ENCODE measurements at regions not wholly inside any gene's neighbourhood (a gene's known extent, or its start where the extent isn't known, plus 50 kb on each side); places are given as distances from the start of the nearest gene placed in this dataset.

DNA sequence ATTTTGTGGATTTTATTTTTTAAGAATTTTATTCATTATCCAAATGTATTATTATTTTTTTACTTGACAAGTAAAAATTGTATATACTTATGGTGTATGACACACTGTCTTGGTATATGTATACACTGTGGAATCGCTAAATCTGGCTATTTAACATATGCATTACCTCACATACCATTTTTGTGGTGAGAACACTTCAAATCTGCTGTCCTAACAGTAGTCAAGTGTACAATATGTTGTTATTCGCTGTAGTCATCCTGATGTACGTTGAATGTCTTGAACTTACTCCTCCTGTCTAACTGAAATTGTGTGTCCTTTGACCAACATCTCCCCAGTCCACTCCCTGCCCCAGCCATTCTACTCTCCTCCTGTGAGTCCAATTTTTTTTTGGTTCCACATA, 153.2 kb upstream of the PTPRM start:
- DNase-seq: no peak
- Mint-ChIP-seq H3K36me3 (ENCODE audit: low read depth) (no peaks in the 10 kb centered on the region), H3K27me3 (no peaks in the 10 kb centered on the region), H3K4me1 (no peaks in the 10 kb centered on the region), H3K9me3 (peaks cover 3% of the 10 kb centered on the region), H3K4me3 (no peak overlapping the region), H3K27ac (no peak overlapping the region)
- POLR2A ChIA-PET: no interaction called here
- CTCF ChIA-PET: no interaction called here

DNA sequence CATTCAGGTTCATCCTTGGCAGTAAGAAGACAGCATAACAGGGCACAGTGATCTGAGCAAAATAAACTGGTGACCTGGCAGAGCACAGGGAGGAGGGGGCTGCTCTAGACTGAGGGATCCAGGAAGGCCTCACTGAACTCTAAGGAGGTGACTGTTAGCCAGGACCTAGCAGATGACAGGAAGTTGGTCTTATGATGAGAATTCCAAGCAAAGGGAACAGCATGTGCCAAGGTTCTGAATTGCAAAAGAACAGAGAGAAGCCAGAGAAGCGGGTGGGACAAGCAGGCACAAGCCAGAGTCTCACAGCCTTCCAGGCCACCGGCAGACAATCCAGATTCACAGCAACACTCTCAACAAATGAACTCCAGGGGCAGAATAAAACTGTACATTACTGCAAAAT, 152.7 kb upstream of the PTPRM start:
- ChIA-PET CTCF (no interaction called here), POLR2A (no interaction called here)
- H3K27me3 Mint-ChIP-seq: no peaks in the 10 kb centered on the region
- no peak overlapping the region for H3K27ac Mint-ChIP-seq
- H3K36me3 Mint-ChIP-seq (ENCODE audit: low read depth): no peaks in the 10 kb centered on the region
- peaks cover 3% of the 10 kb centered on the region for H3K9me3 Mint-ChIP-seq
- DNase-seq: no peak
- no peaks in the 10 kb centered on the region for H3K4me1 Mint-ChIP-seq
- H3K4me3 Mint-ChIP-seq: no peak overlapping the region

DNA sequence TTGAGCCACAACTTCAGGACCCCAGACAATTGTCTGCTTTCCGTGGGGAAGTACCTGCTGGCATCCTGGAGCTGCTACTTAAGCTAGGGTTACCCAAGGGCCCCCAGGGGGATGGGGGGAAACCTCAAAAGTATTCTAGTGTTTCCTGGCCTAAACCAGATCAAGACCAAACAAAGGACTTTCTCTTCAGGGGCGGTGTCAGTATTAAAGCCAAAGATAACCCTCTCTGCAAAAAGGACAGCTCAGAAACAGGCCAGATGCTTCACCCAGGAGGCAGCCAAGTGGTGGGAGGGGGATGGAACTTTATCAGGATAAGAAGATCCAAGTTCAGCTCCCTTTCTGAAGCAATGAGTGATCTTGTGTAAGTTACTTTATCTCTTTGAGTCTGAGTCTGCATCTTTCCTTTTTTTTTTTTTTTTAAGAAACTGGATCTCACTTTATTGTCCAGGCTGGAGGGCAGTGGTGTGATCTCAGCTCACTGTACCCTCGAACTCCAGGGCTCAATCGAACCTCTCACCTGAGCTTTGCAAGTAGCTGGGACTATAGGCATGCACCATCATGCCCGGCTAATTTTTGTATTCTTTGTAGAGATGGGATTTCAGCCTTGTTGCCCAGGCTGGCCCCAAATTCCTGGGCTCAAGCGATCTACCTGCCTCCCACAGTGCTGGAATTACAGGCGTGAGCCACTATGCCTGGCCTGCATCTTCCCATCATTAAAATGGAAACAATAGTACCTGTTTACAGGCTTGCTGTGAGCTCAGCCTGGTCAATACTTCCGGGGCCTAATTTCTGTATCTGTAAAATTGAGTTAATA, 151.8 kb upstream of the PTPRM start:
- Mint-ChIP-seq H3K4me1 (no peaks in the 10 kb centered on the region), H3K4me3 (no peak overlapping the region), H3K27me3 (no peaks in the 10 kb centered on the region), H3K9me3 (peaks cover 3% of the 10 kb centered on the region), H3K27ac (no peak overlapping the region), H3K36me3 (ENCODE audit: low read depth) (no peaks in the 10 kb centered on the region)
- ChIA-PET CTCF (no interaction called here), POLR2A (interaction anchor here (0.7 kb wide), 1 partner anchor 707 kb away, joined by 9 read pairs; no protein-coding TSS in a partner anchor)
- DNase-seq: no peak

DNA sequence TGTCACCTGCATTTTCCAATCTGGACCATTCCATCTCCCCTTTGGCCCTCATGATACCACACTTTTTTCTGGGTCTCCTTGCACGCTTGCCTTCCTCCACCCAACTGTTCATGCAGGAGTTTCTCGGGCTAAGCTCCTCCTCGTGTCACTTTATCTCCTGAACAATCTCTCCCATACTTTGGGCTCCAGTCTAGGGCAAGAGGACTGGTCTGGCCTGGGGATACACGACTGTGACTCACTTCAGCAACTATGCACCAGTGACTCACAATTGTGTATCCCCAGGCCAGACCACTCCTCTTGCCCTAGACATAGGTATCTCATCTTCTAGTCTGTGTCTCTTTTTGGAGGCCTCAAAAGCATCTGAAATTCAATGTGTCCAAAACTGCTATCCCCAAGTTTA, 149.4 kb upstream of the PTPRM start:
- H3K4me1 Mint-ChIP-seq: no peaks in the 10 kb centered on the region
- peaks cover 3% of the 10 kb centered on the region for H3K9me3 Mint-ChIP-seq
- ChIA-PET POLR2A (no interaction called here), CTCF (no interaction called here)
- DNase-seq: no peak
- no peak overlapping the region for H3K4me3 Mint-ChIP-seq
- H3K36me3 Mint-ChIP-seq (ENCODE audit: low read depth): no peaks in the 10 kb centered on the region
- H3K27me3 Mint-ChIP-seq: no peaks in the 10 kb centered on the region
- H3K27ac Mint-ChIP-seq: no peak overlapping the region

DNA sequence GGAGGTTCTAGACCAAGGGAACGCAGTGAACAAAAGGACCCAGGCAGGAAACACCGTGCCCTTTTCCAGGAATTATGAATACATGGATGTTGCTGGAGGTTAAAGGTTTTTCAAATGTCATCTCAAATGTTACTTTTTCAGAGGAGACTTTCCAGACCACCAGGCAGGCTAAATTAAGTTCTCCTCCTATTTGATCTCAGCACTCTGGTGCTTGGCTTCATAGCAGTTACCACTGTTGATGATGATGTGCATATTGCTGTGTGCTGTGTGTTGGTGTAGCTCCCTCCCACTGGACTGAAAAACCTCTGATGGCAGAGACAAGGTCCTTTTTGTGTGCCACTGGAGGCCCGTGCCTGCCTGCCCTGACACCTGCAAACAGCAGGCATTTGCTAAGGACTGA, 137.3 kb upstream of the PTPRM start:
- no peaks in the 10 kb centered on the region for H3K9me3 Mint-ChIP-seq
- no peaks in the 10 kb centered on the region for H3K4me1 Mint-ChIP-seq
- no peaks in the 10 kb centered on the region for H3K27me3 Mint-ChIP-seq
- H3K36me3 Mint-ChIP-seq (ENCODE audit: low read depth): no peaks in the 10 kb centered on the region
- ChIA-PET POLR2A (no interaction called here), CTCF (no interaction called here)
- H3K27ac Mint-ChIP-seq: no peak overlapping the region
- no peak for DNase-seq
- no peak overlapping the region for H3K4me3 Mint-ChIP-seq

DNA sequence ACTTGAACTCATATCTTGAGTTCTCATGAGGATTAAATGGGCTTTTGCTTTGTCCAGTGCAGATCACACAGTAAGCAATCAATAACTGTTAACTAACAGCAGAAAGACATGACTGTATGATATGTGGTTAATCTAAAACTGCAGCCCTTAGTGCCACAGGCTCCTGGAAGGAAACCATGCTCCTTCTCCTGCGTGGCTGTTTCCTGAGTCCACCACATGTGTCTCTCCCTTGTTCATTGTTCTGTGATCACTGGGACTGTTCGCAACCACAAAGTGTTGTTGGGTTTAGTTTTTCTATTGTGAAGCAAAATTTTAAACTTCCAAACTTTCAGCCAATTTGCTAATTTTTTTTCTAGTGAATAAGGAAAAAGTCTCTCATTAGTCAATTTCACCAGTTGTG, 130.9 kb upstream of the PTPRM start:
- no peak for DNase-seq
- Mint-ChIP-seq H3K36me3 (ENCODE audit: low read depth) (no peaks in the 10 kb centered on the region), H3K27ac (no peak overlapping the region), H3K4me3 (no peak overlapping the region), H3K27me3 (no peaks in the 10 kb centered on the region), H3K4me1 (no peaks in the 10 kb centered on the region), H3K9me3 (no peaks in the 10 kb centered on the region)
- ChIA-PET POLR2A (no interaction called here), CTCF (no interaction called here)

DNA sequence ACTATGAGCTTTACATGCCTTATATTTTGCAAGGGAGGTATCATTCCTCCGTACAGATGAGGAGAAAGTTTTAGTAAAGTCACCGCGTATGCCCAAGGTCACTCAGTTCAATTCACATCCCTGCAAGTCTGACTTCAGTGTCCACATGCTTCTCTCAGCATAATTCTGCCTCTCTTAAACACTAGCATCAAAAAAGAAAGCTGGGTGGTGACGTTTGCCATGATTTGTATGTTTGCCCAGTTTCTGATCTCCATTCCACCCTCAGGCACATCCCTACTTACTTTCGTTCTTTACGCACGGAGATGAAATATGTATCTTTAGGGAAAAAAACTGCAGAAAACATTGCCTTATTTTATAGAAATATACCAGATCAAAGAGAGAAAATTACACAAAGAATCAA, 129.2 kb upstream of the PTPRM start:
- H3K36me3 Mint-ChIP-seq (ENCODE audit: low read depth): no peaks in the 10 kb centered on the region
- POLR2A ChIA-PET: no interaction called here

DNA sequence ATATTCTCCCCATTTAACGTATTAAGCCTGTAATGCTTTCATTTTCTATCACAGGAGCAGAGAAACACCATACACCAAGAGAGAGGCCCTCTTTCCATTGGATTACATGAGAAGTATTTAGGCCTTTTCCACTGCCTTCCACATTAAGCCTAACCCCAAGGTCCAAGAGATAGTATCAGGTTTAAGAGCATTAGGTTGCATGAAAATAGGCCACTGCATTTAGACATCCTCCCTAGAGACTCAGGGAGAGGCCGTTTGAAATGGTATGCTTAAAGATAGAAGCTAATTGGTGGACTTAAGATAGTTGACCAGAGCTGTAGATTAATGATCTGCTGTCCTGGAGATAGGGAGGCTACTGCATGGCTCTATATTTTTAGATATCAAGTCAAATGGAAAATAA, 128.5 kb upstream of the PTPRM start:
- no peaks in the 10 kb centered on the region for H3K4me1 Mint-ChIP-seq

More for the DNA sequence above, 129.2 kb upstream of the PTPRM start:
- Mint-ChIP-seq H3K27me3 (no peaks in the 10 kb centered on the region), H3K4me3 (no peak overlapping the region), H3K9me3 (no peaks in the 10 kb centered on the region), H3K27ac (no peak overlapping the region), H3K4me1 (no peaks in the 10 kb centered on the region)
- DNase-seq: no peak
- CTCF ChIA-PET: no interaction called here

DNA sequence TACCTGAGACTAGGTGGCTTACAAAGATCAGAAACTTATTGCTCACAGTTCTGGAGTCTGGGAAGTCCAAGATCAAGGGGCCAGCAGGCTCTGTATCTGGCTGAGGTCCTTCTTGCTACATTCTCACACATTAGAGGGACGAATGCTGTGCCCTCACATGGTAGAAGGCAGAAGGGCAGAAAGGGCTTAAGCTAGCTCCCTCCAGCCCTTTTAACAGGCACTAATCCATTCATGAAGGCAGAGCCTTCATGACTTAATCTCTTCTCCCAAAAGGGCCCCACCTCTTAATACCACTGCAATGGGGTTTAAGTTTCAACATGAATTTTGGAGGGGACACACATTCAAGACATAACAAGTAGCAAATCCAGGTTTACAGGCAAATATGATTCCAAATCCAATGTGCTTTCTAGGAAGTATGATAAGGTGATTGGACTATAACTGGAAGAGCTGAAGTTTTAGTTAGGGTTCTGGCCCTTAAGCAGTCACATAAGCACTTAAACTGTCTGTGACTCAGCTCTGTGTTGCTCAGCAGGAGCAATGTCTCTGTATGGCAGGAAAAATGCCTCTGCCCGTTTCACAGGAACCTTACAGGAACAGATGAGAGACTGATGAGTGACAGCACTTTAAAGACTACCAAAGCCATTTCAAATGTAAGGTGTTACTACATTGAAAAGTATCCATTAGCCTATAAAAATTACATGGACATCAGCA, 119.6 kb upstream of the PTPRM start:
- peaks cover 2% of the 10 kb centered on the region for H3K27me3 Mint-ChIP-seq
- H3K36me3 Mint-ChIP-seq (ENCODE audit: low read depth): no peaks in the 10 kb centered on the region
- no peak overlapping the region for H3K4me3 Mint-ChIP-seq
- no peak for DNase-seq
- ChIA-PET POLR2A (no interaction called here), CTCF (no interaction called here)
- no peaks in the 10 kb centered on the region for H3K9me3 Mint-ChIP-seq
- no peaks in the 10 kb centered on the region for H3K4me1 Mint-ChIP-seq
- H3K27ac Mint-ChIP-seq: no peak overlapping the region

More for the DNA sequence above, 128.5 kb upstream of the PTPRM start:
- no peak for DNase-seq
- Mint-ChIP-seq H3K27ac (no peak overlapping the region), H3K4me3 (no peak overlapping the region), H3K36me3 (ENCODE audit: low read depth) (no peaks in the 10 kb centered on the region), H3K27me3 (no peaks in the 10 kb centered on the region), H3K9me3 (no peaks in the 10 kb centered on the region)
- CTCF ChIA-PET: no interaction called here
- POLR2A ChIA-PET: no interaction called here

DNA sequence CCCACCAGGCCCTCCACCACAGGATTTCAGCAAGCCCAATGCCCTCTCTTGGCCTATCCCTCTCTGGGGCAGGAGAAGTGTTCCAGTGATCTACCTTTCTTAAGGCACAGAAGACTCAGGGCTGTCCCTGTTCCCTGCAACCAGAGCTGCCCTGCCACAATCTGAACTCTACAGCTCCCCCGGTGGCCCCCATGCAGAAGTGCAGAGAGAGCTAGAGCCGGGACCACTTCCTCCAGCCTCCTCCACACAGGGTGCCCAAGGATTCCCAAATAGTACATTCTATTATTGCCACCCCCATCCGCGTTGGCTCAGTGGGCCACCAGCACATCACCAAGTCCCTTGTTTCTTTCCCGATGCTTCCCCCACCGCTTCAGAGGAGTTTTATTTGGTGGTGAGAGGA, 114.8 kb upstream of the PTPRM start:
- DNase-seq: peak; percentile 6
- CTCF ChIA-PET: no interaction called here
- Mint-ChIP-seq H3K9me3 (no peaks in the 10 kb centered on the region), H3K27ac (no peak overlapping the region), H3K27me3 (peaks cover 2% of the 10 kb centered on the region), H3K36me3 (ENCODE audit: low read depth) (no peaks in the 10 kb centered on the region), H3K4me1 (no peaks in the 10 kb centered on the region), H3K4me3 (no peak overlapping the region)
- POLR2A ChIA-PET: no interaction called here

DNA sequence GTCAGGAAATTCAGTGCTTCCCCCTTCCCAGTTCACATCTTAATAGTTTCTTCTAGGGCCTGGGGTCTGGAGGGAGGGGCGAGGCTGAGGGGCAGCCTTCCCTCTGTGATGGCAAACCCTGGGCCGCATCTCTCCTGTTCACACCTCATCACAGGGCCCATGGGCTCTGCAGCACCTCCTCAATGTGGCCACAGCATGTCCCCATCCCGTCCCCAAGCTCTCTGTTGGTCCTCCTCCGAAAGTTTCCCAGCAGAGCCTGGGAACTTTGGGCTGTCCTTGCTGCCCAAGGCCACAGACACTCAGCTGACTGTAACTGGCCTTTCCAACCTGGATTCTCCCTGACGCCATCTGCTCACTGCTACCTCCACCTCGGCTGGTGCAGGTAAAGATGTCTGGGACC, 112.7 kb upstream of the PTPRM start:
- H3K27ac Mint-ChIP-seq: no peak overlapping the region
- no peaks in the 10 kb centered on the region for H3K36me3 Mint-ChIP-seq (ENCODE audit: low read depth)
- CTCF ChIA-PET: no interaction called here
- DNase-seq: no peak
- POLR2A ChIA-PET: no interaction called here
- H3K27me3 Mint-ChIP-seq: peaks cover 2% of the 10 kb centered on the region
- no peak overlapping the region for H3K4me3 Mint-ChIP-seq
- H3K9me3 Mint-ChIP-seq: no peaks in the 10 kb centered on the region
- no peaks in the 10 kb centered on the region for H3K4me1 Mint-ChIP-seq

DNA sequence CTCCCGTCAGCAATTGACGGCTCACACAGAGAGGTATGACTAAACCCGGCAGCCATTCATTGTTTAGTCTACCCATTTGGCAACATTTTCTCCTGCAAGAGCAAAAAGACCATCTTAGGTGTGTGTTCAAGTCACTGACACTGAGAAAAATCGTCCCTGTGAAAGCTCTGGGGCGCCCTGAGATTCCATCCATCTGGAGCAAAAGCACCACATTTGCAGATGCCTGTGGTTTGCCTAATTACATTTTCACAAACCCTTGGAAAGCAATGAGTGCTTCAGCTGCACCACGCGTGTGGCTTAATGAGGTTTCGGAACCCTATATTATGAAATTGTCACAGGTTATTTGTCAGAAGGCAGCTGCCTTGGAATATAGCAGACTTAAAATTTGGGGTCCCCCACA, 110.7 kb upstream of the PTPRM start:
- POLR2A ChIA-PET: no interaction called here

DNA sequence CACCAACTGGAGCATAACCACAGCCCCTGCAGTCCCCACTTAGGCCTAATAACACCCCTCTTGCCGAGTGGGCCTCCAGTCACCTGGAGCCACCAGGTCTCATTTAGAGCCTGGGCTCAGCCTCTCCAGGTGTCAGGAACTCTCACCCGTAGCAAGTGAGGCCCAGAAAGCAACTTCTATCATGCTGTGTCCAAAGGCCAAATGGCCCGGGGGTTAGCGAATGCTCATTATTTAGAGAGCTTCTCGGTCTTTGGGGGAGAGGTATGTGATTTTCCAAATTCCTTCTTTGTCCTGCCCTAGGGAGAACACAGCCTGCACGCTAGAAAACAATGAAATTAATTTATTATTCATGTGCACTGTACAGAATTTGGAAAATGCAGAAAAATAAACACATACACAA, 109.9 kb upstream of the PTPRM start:
- H3K9me3 Mint-ChIP-seq: no peaks in the 10 kb centered on the region
- DNase-seq: no peak
- H3K36me3 Mint-ChIP-seq (ENCODE audit: low read depth): no peaks in the 10 kb centered on the region
- no peak overlapping the region for H3K27ac Mint-ChIP-seq
- POLR2A ChIA-PET: no interaction called here
- no peaks in the 10 kb centered on the region for H3K4me1 Mint-ChIP-seq
- H3K27me3 Mint-ChIP-seq: no peaks in the 10 kb centered on the region
- CTCF ChIA-PET: no interaction called here
- H3K4me3 Mint-ChIP-seq: no peak overlapping the region

More for the DNA sequence above, 110.7 kb upstream of the PTPRM start:
- no peak overlapping the region for H3K27ac Mint-ChIP-seq
- no peaks in the 10 kb centered on the region for H3K27me3 Mint-ChIP-seq
- no peaks in the 10 kb centered on the region for H3K36me3 Mint-ChIP-seq (ENCODE audit: low read depth)
- H3K9me3 Mint-ChIP-seq: no peaks in the 10 kb centered on the region
- H3K4me1 Mint-ChIP-seq: no peaks in the 10 kb centered on the region
- no peak for DNase-seq
- CTCF ChIA-PET: interaction anchor here (0.6 kb wide), 1 partner anchor 1366 kb away, joined by 3 read pairs; no protein-coding TSS in a partner anchor
- no peak overlapping the region for H3K4me3 Mint-ChIP-seq

DNA sequence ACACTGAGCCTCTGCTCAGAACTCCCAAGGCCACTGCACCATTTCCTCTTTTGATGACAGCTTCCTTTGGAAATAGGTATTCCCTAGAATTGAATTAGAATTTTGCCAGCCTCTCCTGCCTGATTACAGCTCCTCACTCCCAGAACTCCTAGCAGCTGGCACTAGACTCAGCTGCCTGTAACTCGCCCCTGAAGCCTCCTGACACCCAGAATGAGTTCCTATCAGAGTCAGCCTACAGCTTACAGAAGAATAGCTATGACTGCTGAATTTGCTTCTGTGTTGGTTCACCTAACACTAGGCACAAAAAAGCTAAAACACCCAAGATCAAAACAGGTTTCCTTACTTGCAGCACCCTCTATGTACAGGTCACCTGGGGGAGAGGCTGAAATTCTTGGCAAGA, 108.2 kb upstream of the PTPRM start:
- no peak overlapping the region for H3K4me3 Mint-ChIP-seq
- H3K4me1 Mint-ChIP-seq: no peaks in the 10 kb centered on the region
- H3K27ac Mint-ChIP-seq: no peak overlapping the region
- ChIA-PET POLR2A (no interaction called here), CTCF (interaction anchor here (0.6 to 0.7 kb wide), 2 partner anchors 131 to 747 kb away, joined by 3 to 5 read pairs; no protein-coding TSS in a partner anchor)
- no peaks in the 10 kb centered on the region for H3K36me3 Mint-ChIP-seq (ENCODE audit: low read depth)
- no peaks in the 10 kb centered on the region for H3K27me3 Mint-ChIP-seq
- H3K9me3 Mint-ChIP-seq: no peaks in the 10 kb centered on the region
- no peak for DNase-seq

Data from activated CD4-positive, alpha-beta T cell treated with anti-CD3 and anti-CD28 coated beads, Interleukin-2, amount 10 ng/mL, durations not matched to agents 7 days and 5 days (primary cell).